HL-60 (cell line): ENCODE measurements at regions not wholly inside any gene's neighbourhood (a gene's known extent, or its start where the extent isn't known, plus 50 kb on each side); places are given as distances from the start of the nearest gene placed in this dataset.

Experiments used
- DNase-seq, 2 experiments: peaks; one replicate each; pipeline ENCODE4 v3.0.0-alpha.2; 2010 to 2020; ENCODE audit warnings: low read depth in 1 of 2, low spot score in 1 of 2
- H3K27ac ChIP-seq: fragments of 250-450 bp; sonication (Bioruptor Pico); replicated peaks from 2 replicates; pipeline ENCODE4 v1.5.1; 2020; ENCODE audit warnings: mild to moderate bottlenecking, moderate library complexity
- H3K27me3 ChIP-seq: fragments of 250-450 bp; sonication (Bioruptor Pico); 2 replicates; pipeline ENCODE4 v1.5.1; 2021; ENCODE audit warnings: mild to moderate bottlenecking, moderate library complexity; ENCODE audit not compliant: insufficient read depth, poor library complexity, severe bottlenecking
- H3K4me3 ChIP-seq: replicated peaks from 2 replicates; pipeline ENCODE4 v1.5.1; 2011; ENCODE audit warnings: mild to moderate bottlenecking, control low read depth, low read length; ENCODE audit not compliant: insufficient read depth
- CTCF ChIP-seq: IDR thresholded peaks from one replicate; pipeline ENCODE4 v1.5.1; 2011; ENCODE audit warnings: low read length, control low read depth, inconsistent platforms; ENCODE audit not compliant: insufficient read depth
- GABPA ChIP-seq: IDR thresholded peaks from 2 replicates; pipeline ENCODE4 v1.6.1; 2012; ENCODE audit warnings: low read depth
- POLR2AphosphoS5 ChIP-seq: IDR thresholded peaks from 2 replicates; pipeline ENCODE4 v1.6.1; 2012; ENCODE audit warnings: low read depth
- REST ChIP-seq: IDR thresholded peaks from 2 replicates; pipeline ENCODE4 v1.6.1; 2012; ENCODE audit warnings: low read depth; ENCODE audit not compliant: insufficient replicate concordance
- SPI1 ChIP-seq: IDR thresholded peaks from 2 replicates; pipeline ENCODE4 v1.6.1; 2012; ENCODE audit warnings: low read depth, mild to moderate bottlenecking, borderline replicate concordance

GRCh38 chr10:106086391-106086790 lies 1078.1 kb downstream of the SORCS1 start:
- Histone ChIP-seq H3K27ac (no peak overlapping the region), H3K4me3 (no peak overlapping the region), H3K27me3 (no peaks in the 10 kb centered on the region)
- DNase-seq = no peak
- TF ChIP-seq SPI1 (no peak), CTCF (no peak), REST (no peak)

- no peak overlapping the region for H3K4me3 ChIP-seq
- TF ChIP-seq SPI1 = no peak
- TF ChIP-seq REST = no peak
- no peak for TF ChIP-seq GABPA
- no peak for TF ChIP-seq POLR2AphosphoS5
- H3K27ac ChIP-seq = no peak overlapping the region
- no peaks in the 10 kb centered on the region for H3K27me3 ChIP-seq
- no peak for DNase-seq
Measured at GRCh38 chr10:106083572-106083971, 1080.9 kb downstream of the SORCS1 start.

GRCh38 chr10:106082865-106083264 lies 1081.6 kb downstream of the SORCS1 start:
- Histone ChIP-seq H3K27me3 (no peaks in the 10 kb centered on the region), H3K27ac (no peak overlapping the region), H3K4me3 (no peak overlapping the region)
- no peak for DNase-seq
- TF ChIP-seq REST (no peak), GABPA (no peak), POLR2AphosphoS5 (no peak), SPI1 (no peak), CTCF (no peak)
